GM12892 (cell line): ENCODE measurements at regions not wholly inside any gene's neighbourhood (a gene's known extent, or its start where the extent isn't known, plus 50 kb on each side); places are given as distances from the start of the nearest gene placed in this dataset.

Experiments used
- DNase-seq: peaks from one replicate; pipeline ENCODE4 v3.0.0; 2011; ENCODE audit not compliant: insufficient read length
- FAIRE-seq: peaks from 2 replicates; lab custom pipeline; 2011; peaks lifted over from hg19 to GRCh38; lab: Jason Lieb, UNC
- POLR2A ChIP-seq: IDR thresholded peaks from 2 replicates; pipeline ENCODE4 v1.6.1; 2011; ENCODE audit warnings: low read depth, low read length, control low read depth
- POLR2AphosphoS5 ChIP-seq: IDR thresholded peaks from 2 replicates; pipeline ENCODE4 v1.6.1; 2011; ENCODE audit warnings: low read depth, low read length, control low read depth
- TAF1 ChIP-seq: IDR thresholded peaks from 2 replicates; pipeline ENCODE4 v1.6.1; 2011; ENCODE audit warnings: low read depth, mild to moderate bottlenecking, control low read depth, low read length, borderline replicate concordance

- TF ChIP-seq TAF1, result no peak
- no peak for TF ChIP-seq POLR2AphosphoS5
- no peak for TF ChIP-seq POLR2A
- DNase-seq (no peak), FAIRE-seq (no peak)
These were observed 237.5 kb upstream of the CHAC2 start for GRCh38 chr2:53530126-53530525.

DNA sequence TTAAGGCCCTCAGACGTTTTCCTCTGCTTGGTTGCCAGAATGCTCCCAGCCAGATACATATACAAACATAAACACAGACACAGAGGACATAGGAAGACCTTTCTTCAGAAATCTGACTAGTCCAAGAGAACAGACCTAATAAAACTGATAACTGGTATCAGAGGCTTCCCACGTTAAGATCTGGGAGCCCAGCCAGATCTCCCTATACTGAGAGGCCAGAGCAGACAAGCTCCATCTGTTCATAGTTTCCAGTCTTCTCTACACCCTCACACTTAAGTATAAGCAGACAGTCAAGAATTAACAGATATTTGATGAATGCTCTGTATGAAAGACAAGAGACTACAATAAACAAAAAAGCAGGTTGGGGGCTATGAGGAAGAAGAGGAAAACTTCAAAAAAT lies 240.5 kb upstream of the CHAC2 start:
- DNase-seq, result no peak
- no peak for FAIRE-seq
- TF ChIP-seq POLR2AphosphoS5 (no peak), TAF1 (no peak), POLR2A (no peak)

- DNase-seq (no peak), FAIRE-seq (no peak)
- no peak for TF ChIP-seq POLR2A
- TF ChIP-seq TAF1, result no peak
- no peak for TF ChIP-seq POLR2AphosphoS5
These were observed 247.4 kb upstream of the CHAC2 start for GRCh38 chr2:53519918-53520841.

- FAIRE-seq, result no peak
These were observed 250.2 kb upstream of the CHAC2 start for GRCh38 chr2:53517406-53517805.

DNA sequence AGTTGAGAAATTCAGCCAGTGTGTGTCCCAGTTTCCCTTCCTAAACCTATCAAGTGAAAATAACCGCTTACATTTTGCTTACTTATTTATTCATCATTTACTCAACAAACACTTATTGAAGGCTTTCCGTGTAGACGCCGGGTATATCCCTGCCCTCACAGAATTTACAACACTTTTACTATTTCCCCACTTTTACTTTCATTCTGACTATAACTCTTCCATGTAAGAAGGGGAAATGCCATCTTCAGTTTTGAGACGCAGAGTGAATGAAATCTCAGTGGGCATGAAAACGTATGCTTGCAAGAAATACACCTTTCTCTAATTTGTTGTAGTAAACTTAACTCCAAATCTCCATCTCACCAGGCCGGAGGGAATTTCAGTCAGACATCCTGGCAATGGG lies 251.0 kb upstream of the CHAC2 start:
- FAIRE-seq, result no peak
- no peak for DNase-seq
- no peak for TF ChIP-seq POLR2A

More at GRCh38 chr2:53517406-53517805, 250.2 kb upstream of the CHAC2 start:
- TF ChIP-seq POLR2AphosphoS5 (no peak), TAF1 (no peak), POLR2A (no peak)
- no peak for DNase-seq

DNA sequence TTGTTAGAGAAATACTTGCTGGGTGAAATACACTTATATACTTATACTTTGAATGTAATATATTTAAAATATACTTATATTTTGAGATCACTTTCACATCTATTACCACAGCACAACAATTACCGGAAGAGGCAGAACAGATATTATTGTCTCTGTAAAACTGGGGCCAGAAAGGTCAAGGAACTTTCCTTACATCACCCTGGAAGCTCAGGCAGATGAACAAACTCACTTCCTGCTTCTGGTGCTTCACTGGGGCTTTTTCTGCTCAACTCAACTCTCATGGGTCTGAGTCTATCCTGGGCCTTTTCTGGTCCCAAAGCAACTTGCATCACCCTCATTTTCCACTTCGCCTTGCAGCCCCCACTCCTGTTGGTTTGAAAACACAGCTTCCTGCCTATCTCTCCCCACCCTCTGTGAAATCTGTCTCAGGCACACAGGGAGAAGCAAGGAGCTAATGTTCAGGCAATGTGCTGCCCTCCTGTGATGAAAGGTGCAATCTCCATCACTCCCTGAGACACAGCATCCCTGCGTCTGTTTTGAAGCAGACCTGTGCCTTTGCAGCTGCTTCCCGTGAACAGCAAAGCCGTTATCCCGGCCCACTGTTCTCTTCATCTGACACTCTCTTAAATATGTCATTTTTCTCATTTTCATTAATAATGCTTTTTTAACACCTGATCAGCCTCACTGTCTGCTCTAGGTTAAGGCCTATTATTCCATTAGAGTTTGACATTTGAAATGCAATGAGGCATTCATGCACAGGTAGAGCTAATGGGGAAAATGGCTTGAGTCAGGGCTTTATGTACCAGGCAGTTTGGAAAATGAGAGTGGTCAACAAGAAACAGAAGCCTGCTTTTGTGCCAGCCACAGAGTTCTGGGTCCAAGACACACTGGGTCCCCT lies 251.9 kb upstream of the CHAC2 start:
- FAIRE-seq (peak; percentile 46), DNase-seq (no peak)
- no peak for TF ChIP-seq TAF1
- no peak for TF ChIP-seq POLR2AphosphoS5
- TF ChIP-seq POLR2A, result no peak

DNA sequence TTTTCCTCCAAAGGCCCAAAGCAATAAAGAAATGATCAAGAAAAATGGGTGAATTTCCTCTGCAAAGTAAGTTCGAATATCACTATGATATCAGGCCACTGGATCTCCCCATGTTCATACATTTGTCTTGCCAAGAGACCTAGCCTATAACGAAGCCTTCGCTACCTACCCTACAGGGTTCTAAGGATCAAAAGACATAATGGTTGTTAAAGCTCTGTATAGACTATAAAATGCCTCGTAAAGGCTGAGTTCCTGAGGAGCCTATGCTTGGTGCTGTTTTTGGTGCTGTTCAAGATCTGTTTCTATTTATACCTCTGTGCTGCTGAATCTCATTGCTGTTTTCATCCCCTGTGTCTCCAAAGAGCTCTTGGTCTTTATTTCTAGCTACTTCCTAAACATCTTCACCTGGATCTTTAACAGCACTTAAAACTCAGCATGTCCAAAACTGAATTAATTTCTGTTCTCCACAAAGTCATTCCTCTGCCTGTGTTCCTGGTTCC lies 254.4 kb upstream of the CHAC2 start:
- TF ChIP-seq POLR2A (no peak), TAF1 (no peak), POLR2AphosphoS5 (no peak)
- DNase-seq, result no peak
- no peak for FAIRE-seq

GRCh38 chr2:53512071-53512826 lies 255.4 kb upstream of the CHAC2 start:
- no peak for TF ChIP-seq POLR2AphosphoS5
- no peak for TF ChIP-seq TAF1
- no peak for TF ChIP-seq POLR2A
- no peak for FAIRE-seq
- no peak for DNase-seq

DNA sequence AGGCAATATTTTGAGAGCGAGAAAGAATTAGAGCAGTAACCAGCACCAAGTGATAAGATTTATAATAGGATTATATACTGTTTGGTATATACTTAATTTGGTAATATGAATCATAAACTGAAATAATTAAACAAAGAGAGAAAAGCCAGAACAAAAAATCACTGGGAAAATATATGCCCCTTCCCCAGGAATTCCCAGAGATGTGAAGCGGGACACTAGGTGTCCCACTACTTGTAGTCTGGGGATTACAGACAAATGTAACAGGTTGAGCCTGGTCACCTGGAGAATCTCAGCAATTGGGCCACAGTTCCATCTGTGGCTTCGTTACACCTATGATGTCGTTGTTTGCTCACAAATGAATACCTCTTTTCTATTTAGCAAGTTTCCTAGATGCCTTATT lies 256.1 kb upstream of the CHAC2 start:
- DNase-seq (no peak), FAIRE-seq (no peak)
- no peak for TF ChIP-seq POLR2AphosphoS5
- TF ChIP-seq POLR2A, result no peak
- TF ChIP-seq TAF1, result no peak

DNA sequence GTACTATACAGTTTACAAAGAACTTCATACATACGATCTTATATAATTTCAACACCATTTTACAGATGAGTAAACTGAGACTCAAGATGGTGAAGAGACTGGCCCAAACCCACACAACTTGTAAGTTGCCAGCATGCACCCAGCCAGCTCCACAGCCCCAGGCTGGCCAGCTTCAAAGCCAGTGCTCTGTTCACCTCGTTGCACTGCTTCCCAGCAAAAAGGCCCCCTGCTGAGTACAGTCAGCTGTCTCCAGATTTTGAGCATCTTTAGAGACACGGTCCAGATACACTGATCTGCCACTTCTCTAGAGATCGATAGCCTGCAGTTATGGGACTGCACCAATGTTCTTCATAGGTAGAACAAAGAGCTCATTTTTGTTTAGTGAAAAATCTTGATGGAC lies 257.2 kb upstream of the CHAC2 start:
- DNase-seq, result no peak
- TF ChIP-seq POLR2A (no peak), TAF1 (no peak), POLR2AphosphoS5 (no peak)
- FAIRE-seq, result no peak

GRCh38 chr2:53509831-53510388 lies 257.7 kb upstream of the CHAC2 start:
- TF ChIP-seq POLR2A, result no peak
- TF ChIP-seq POLR2AphosphoS5, result no peak
- TF ChIP-seq TAF1, result no peak
- no peak for DNase-seq
- FAIRE-seq, result no peak
